GM18519 (cell line): ENCODE measurements at regions not wholly inside any gene's neighbourhood (a gene's known extent, or its start where the extent isn't known, plus 50 kb on each side); places are given as distances from the start of the nearest gene placed in this dataset.

Source experiments
- ATAC-seq: cut with Tn5 transposase; IDR thresholded peaks from one replicate; pipeline ENCODE4 v1.9.1; 2021; ENCODE audit warnings: mild to moderate bottlenecking, moderate library complexity; ENCODE audit not compliant: unreplicated experiment, low FRiP score

GRCh38 chr12:24759155-24759554 lies 189.7 kb downstream of the BCAT1 start:
- ATAC-seq: no peak

GRCh38 chr12:24756479-24757024 lies 192.3 kb downstream of the BCAT1 start:
- ATAC-seq: no peak

- ATAC-seq: no peak
Observed at GRCh38 chr12:24754690-24755638, 193.9 kb downstream of the BCAT1 start.

GRCh38 chr12:24752763-24753462 lies 196.0 kb downstream of the BCAT1 start:
- ATAC-seq: no peak

GRCh38 chr12:24751181-24751580 lies 197.7 kb downstream of the BCAT1 start:
- no peak for ATAC-seq

- ATAC-seq: no peak
Observed at GRCh38 chr12:24750263-24750662, 198.6 kb downstream of the BCAT1 start.

GRCh38 chr12:24749171-24749570 lies 199.7 kb downstream of the BCAT1 start:
- ATAC-seq: no peak

- ATAC-seq: no peak
Observed at GRCh38 chr12:24748326-24748725, 200.6 kb downstream of the BCAT1 start.

- no peak for ATAC-seq
Observed at GRCh38 chr12:24746864-24747263, 202.0 kb downstream of the BCAT1 start.

- ATAC-seq: no peak
Observed at GRCh38 chr12:24746006-24746671, 202.8 kb downstream of the BCAT1 start.

GRCh38 chr12:24743941-24744793 lies 204.7 kb downstream of the BCAT1 start:
- ATAC-seq: no peak

GRCh38 chr12:24742378-24742777 lies 206.5 kb downstream of the BCAT1 start:
- peak; percentile 52 for ATAC-seq

- peak; percentile 67 for ATAC-seq
Observed at GRCh38 chr12:24741216-24741615, 207.7 kb downstream of the BCAT1 start.

- ATAC-seq: no peak
Observed at GRCh38 chr12:24739106-24739779, 209.7 kb downstream of the BCAT1 start.

- no peak for ATAC-seq
Observed at GRCh38 chr12:24738441-24738840, 210.5 kb downstream of the BCAT1 start.

- no peak for ATAC-seq
Observed at GRCh38 chr12:24731596-24731995, 217.3 kb downstream of the BCAT1 start.

GRCh38 chr12:24730489-24730896 lies 218.4 kb downstream of the BCAT1 start:
- ATAC-seq: peak; percentile 62

- ATAC-seq: no peak
Observed at GRCh38 chr12:24728826-24729225, 220.1 kb downstream of the BCAT1 start.

GRCh38 chr12:24728366-24728765 lies 220.5 kb downstream of the BCAT1 start:
- ATAC-seq: no peak
